Peyer's patch (tissue), 4 donors: ENCODE measurements at regions not wholly inside any gene's neighbourhood (a gene's known extent, or its start where the extent isn't known, plus 50 kb on each side); places are given as distances from the start of the nearest gene placed in this dataset.

ENCODE experiments used
- POLR2A ChIP-seq, 2 donors: fragments of 450-650 bp; IDR thresholded peaks; one replicate each; pipeline ENCODE4 v1.5.1; 2017; ENCODE audit warnings: antibody characterized with exemption in 2 of 2, mild to moderate bottlenecking in 2 of 2, moderate library complexity in 2 of 2
- TF ChIP-seq, protein P1 (sequence below), 6 experiments: fragments of 450-650 bp in 4 of 6; fragments of 200-600 bp in 2 of 6; sonication (generic) in 1 of 6; IDR thresholded peaks; one replicate each; pipeline ENCODE4 v1.5.1; 2017 to 2019; ENCODE audit warnings: antibody characterized with exemption in 6 of 6, mild to moderate bottlenecking in 3 of 6, moderate library complexity in 1 of 6

DNA sequence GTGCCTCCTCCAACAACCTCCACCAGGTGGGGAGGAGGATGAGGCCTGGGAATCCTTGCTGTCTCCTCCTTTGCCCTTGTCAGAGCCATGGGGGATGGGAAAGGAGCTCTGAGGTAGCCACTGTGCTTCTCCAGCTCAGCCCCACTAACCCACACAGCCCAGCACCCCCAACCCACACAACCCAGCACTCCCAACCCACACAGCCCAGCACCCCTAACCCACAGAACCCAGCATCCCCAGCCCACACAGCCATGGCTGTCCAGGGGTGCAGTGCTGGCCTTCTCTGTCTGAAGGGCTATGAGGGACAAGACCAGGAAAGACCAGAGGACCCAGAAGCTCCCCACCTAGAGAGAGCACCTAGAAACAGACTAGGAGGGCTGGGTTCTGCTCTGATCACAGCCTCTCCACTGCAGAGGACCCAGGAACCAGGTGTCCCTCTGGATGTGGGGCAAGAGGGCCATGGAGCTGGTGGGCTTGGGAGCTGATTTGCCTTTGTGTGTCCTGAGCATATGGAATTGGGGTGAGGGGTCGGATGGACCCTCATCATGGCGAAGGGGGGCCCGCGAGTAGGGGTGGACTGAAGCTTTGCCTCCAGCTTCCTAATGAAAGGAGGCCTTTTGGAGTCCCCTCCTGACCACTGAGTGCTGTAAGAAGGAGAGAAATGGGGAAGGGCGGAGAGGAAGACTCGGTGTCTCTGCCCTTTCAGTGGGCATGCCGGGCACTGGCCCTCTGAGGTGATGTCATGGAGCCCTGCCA is 117.6 kb upstream of the THY1 start:
- TF ChIP-seq POLR2A (IDR thresholded peaks at IDR 0.05): no peak
- TF ChIP-seq, protein P1, sequence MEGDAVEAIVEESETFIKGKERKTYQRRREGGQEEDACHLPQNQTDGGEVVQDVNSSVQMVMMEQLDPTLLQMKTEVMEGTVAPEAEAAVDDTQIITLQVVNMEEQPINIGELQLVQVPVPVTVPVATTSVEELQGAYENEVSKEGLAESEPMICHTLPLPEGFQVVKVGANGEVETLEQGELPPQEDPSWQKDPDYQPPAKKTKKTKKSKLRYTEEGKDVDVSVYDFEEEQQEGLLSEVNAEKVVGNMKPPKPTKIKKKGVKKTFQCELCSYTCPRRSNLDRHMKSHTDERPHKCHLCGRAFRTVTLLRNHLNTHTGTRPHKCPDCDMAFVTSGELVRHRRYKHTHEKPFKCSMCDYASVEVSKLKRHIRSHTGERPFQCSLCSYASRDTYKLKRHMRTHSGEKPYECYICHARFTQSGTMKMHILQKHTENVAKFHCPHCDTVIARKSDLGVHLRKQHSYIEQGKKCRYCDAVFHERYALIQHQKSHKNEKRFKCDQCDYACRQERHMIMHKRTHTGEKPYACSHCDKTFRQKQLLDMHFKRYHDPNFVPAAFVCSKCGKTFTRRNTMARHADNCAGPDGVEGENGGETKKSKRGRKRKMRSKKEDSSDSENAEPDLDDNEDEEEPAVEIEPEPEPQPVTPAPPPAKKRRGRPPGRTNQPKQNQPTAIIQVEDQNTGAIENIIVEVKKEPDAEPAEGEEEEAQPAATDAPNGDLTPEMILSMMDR (IDR thresholded peaks at IDR 0.05): no peak
